GM23248 (cell line): ENCODE measurements at regions not wholly inside any gene's neighbourhood (a gene's known extent, or its start where the extent isn't known, plus 50 kb on each side); places are given as distances from the start of the nearest gene placed in this dataset.

ENCODE experiments used
- DNase-seq: peaks from one replicate; pipeline ENCODE4 v3.0.0-alpha.2; 2015
- H2AFZ ChIP-seq: fragments of 200-600 bp; sonication (generic); 2 replicates; pipeline ENCODE4 v1.6.1; 2016; ENCODE audit warnings: antibody characterized with exemption
- H3F3A ChIP-seq: fragments of 200-600 bp; sonication (generic); 2 replicates; pipeline ENCODE4 v1.6.1; 2016; ENCODE audit warnings: mild to moderate bottlenecking, antibody characterized with exemption, mixed run types; ENCODE audit not compliant: insufficient read depth
- H3K27ac ChIP-seq: fragments of 200-600 bp; sonication (generic); 2 replicates; pipeline ENCODE4 v1.5.1; 2016; ENCODE audit warnings: mild to moderate bottlenecking
- H3K27me3 ChIP-seq: fragments of 200-600 bp; sonication (generic); replicated peaks from 2 replicates; pipeline ENCODE4 v1.6.1; 2016; ENCODE audit warnings: mild to moderate bottlenecking; ENCODE audit not compliant: insufficient read depth
- H3K36me3 ChIP-seq: fragments of 200-600 bp; sonication (generic); 2 replicates; pipeline ENCODE4 v1.6.1; 2016; ENCODE audit warnings: low read depth, mild to moderate bottlenecking
- H3K4me1 ChIP-seq: fragments of 200-600 bp; sonication (generic); 2 replicates; pipeline ENCODE4 v1.6.1; 2016; ENCODE audit warnings: mild to moderate bottlenecking; ENCODE audit not compliant: insufficient read depth
- H3K4me2 ChIP-seq: fragments of 200-600 bp; sonication (generic); one replicate; pipeline ENCODE4 v1.6.1; 2016; ENCODE audit warnings: mild to moderate bottlenecking; ENCODE audit not compliant: unreplicated experiment
- H3K4me3 ChIP-seq: fragments of 200-600 bp; sonication (generic); 2 replicates; pipeline ENCODE4 v1.5.1; 2016; ENCODE audit warnings: mild to moderate bottlenecking
- H3K79me2 ChIP-seq: fragments of 200-600 bp; sonication (generic); 2 replicates; pipeline ENCODE4 v1.6.1; 2016; ENCODE audit warnings: mild to moderate bottlenecking; ENCODE audit not compliant: insufficient read depth
- H3K9ac ChIP-seq: fragments of 200-600 bp; sonication (generic); 2 replicates; pipeline ENCODE4 v1.6.1; 2016; ENCODE audit warnings: mild to moderate bottlenecking
- H3K9me2 ChIP-seq: fragments of 200-600 bp; sonication (generic); 2 replicates; pipeline ENCODE4 v1.6.1; 2016; ENCODE audit warnings: mixed run types, mild to moderate bottlenecking, moderate library complexity; ENCODE audit not compliant: insufficient read depth
- H3K9me3 ChIP-seq: fragments of 200-600 bp; sonication (generic); one replicate; pipeline ENCODE4 v1.6.1; 2017; ENCODE audit warnings: low read depth
- H4K20me1 ChIP-seq: fragments of 200-600 bp; sonication (generic); 2 replicates; pipeline ENCODE4 v1.6.0; 2016; ENCODE audit not compliant: insufficient read depth
- EZH2 ChIP-seq: fragments of 200-600 bp; sonication (generic); IDR thresholded peaks from 2 replicates; pipeline ENCODE4 v1.6.1; 2018; ENCODE audit warnings: antibody characterized with exemption, mild to moderate bottlenecking; ENCODE audit not compliant: insufficient read depth, poor library complexity, severe bottlenecking
- EZH2phosphoT487 ChIP-seq: fragments of 200-600 bp; sonication (generic); IDR thresholded peaks from 2 replicates; pipeline ENCODE4 v1.6.1; 2018; ENCODE audit warnings: antibody characterized with exemption, moderate library complexity, mild to moderate bottlenecking, low read depth; ENCODE audit not compliant: insufficient read depth
- WGBS, 2 experiments: methylation state at CpG; one replicate each; pipeline ENCODE4 v1.1.6; 2015 to 2017; ENCODE audit warnings: low lambda C conversion rate in 2 of 2, low coverage in 1 of 2; ENCODE audit errors: missing lambda C conversion rate in 2 of 2; 5-methylcytosine and 5-hydroxymethylcytosine counted together
- in situ Hi-C: fragments of 300-500 bp; cut with MboI; formaldehyde crosslinking; loops from 2 replicates; pipeline ENCODE4 v1.15.0; 2020

- DNase-seq: no peak
- in situ Hi-C loops: no loop called here
- Histone ChIP-seq H3K79me2 (no peaks in the 10 kb centered on the region), H3F3A (no peaks in the 10 kb centered on the region), H3K36me3 (no peaks in the 10 kb centered on the region), H3K27me3 (no peaks in the 10 kb centered on the region), H3K9me3 (no peaks in the 10 kb centered on the region), H2AFZ (no peak overlapping the region), H3K4me2 (no peak overlapping the region), H3K4me1 (no peaks in the 10 kb centered on the region), H3K4me3 (no peak overlapping the region), H3K9ac (no peak overlapping the region), H3K27ac (no peak overlapping the region), H3K9me2 (no peaks in the 10 kb centered on the region), H4K20me1 (no peaks in the 10 kb centered on the region)
- WGBS, 2 experiments: 14 to 17% methylated on average over 5 of the region's 5 CpGs
- TF ChIP-seq EZH2phosphoT487 (no peak), EZH2 (no peak)
These were observed 1183.6 kb downstream of the NSUN3 start for GRCh38 chr3:95246413-95246812.

- Histone ChIP-seq H4K20me1 (no peaks in the 10 kb centered on the region), H2AFZ (no peak overlapping the region), H3K9me2 (no peaks in the 10 kb centered on the region), H3K4me3 (no peak overlapping the region), H3K9ac (no peak overlapping the region), H3K36me3 (no peaks in the 10 kb centered on the region), H3K4me2 (no peak overlapping the region), H3K27ac (no peak overlapping the region), H3K4me1 (no peaks in the 10 kb centered on the region), H3F3A (no peaks in the 10 kb centered on the region), H3K79me2 (no peaks in the 10 kb centered on the region), H3K9me3 (peaks cover 3% of the 10 kb centered on the region), H3K27me3 (no peaks in the 10 kb centered on the region)
- no peak for DNase-seq
- in situ Hi-C loops: no loop called here
- TF ChIP-seq EZH2 (no peak), EZH2phosphoT487 (no peak)
These were observed 1191.2 kb downstream of the NSUN3 start for GRCh38 chr3:95254061-95254460.

GRCh38 chr3:95254758-95255157 lies 1191.9 kb downstream of the NSUN3 start:
- WGBS, 2 experiments: 46 to 48% methylated on average over 6 of the region's 6 CpGs
- H3F3A ChIP-seq: no peaks in the 10 kb centered on the region
- H3K9me3 ChIP-seq: peaks cover 3% of the 10 kb centered on the region
- H4K20me1 ChIP-seq: no peaks in the 10 kb centered on the region
- H3K79me2 ChIP-seq: no peaks in the 10 kb centered on the region
- TF ChIP-seq EZH2 (no peak), EZH2phosphoT487 (no peak)
- H3K9ac ChIP-seq: no peak overlapping the region
- no peaks in the 10 kb centered on the region for H3K27me3 ChIP-seq
- H3K36me3 ChIP-seq: no peaks in the 10 kb centered on the region
- H3K4me3 ChIP-seq: no peak overlapping the region
- no peak for DNase-seq
- H3K4me2 ChIP-seq: no peak overlapping the region
- H3K9me2 ChIP-seq: no peaks in the 10 kb centered on the region
- in situ Hi-C loops: no loop called here
- no peak overlapping the region for H2AFZ ChIP-seq
- no peaks in the 10 kb centered on the region for H3K4me1 ChIP-seq
- no peak overlapping the region for H3K27ac ChIP-seq

- Histone ChIP-seq H3K27ac (no peak overlapping the region), H3K4me1 (no peaks in the 10 kb centered on the region), H3F3A (no peaks in the 10 kb centered on the region), H3K9me2 (no peaks in the 10 kb centered on the region), H4K20me1 (no peaks in the 10 kb centered on the region), H3K4me2 (no peak overlapping the region), H3K27me3 (no peaks in the 10 kb centered on the region), H3K36me3 (no peaks in the 10 kb centered on the region), H3K9me3 (no peaks in the 10 kb centered on the region), H3K79me2 (no peaks in the 10 kb centered on the region), H3K4me3 (no peak overlapping the region), H3K9ac (no peak overlapping the region), H2AFZ (no peak overlapping the region)
- DNase-seq: no peak
- in situ Hi-C loops: no loop called here
- TF ChIP-seq EZH2 (no peak), EZH2phosphoT487 (no peak)
- 2 to 4% methylated on average over 3 of the region's 3 CpGs for WGBS, 2 experiments
These were observed 1202.3 kb downstream of the NSUN3 start for GRCh38 chr3:95265129-95265528.

GRCh38 chr3:95271395-95271794 lies 1208.5 kb downstream of the NSUN3 start:
- 30 to 39% methylated on average over 1 of the region's 1 CpG for WGBS, 2 experiments

More at GRCh38 chr3:95271395-95271794, 1208.5 kb downstream of the NSUN3 start:
- Histone ChIP-seq H3F3A (no peaks in the 10 kb centered on the region), H2AFZ (no peak overlapping the region), H3K79me2 (no peaks in the 10 kb centered on the region), H3K9me3 (no peaks in the 10 kb centered on the region), H3K27me3 (no peaks in the 10 kb centered on the region), H4K20me1 (no peaks in the 10 kb centered on the region), H3K9ac (no peak overlapping the region), H3K27ac (no peak overlapping the region), H3K9me2 (no peaks in the 10 kb centered on the region), H3K36me3 (no peaks in the 10 kb centered on the region), H3K4me3 (no peak overlapping the region), H3K4me2 (no peak overlapping the region), H3K4me1 (no peaks in the 10 kb centered on the region)
- no peak for TF ChIP-seq EZH2phosphoT487
- no peak for TF ChIP-seq EZH2
- in situ Hi-C loops: no loop called here
- no peak for DNase-seq
